ENCODE measurements at regions not wholly inside any gene's neighbourhood (a gene's known extent, or its start where the extent isn't known, plus 50 kb on each side); places are given as distances from the start of the nearest gene placed in this dataset.
A peak's percentile ranks its signal among the peaks of the same experiment; 100 is the strongest.

GRCh38 chr12:132439333-132439904 is 50.5 kb upstream of the FBRSL1 start:
- peak in 5 of 56 donors; percentile 20 to 34 (median 24) for DNase-seq

DNA sequence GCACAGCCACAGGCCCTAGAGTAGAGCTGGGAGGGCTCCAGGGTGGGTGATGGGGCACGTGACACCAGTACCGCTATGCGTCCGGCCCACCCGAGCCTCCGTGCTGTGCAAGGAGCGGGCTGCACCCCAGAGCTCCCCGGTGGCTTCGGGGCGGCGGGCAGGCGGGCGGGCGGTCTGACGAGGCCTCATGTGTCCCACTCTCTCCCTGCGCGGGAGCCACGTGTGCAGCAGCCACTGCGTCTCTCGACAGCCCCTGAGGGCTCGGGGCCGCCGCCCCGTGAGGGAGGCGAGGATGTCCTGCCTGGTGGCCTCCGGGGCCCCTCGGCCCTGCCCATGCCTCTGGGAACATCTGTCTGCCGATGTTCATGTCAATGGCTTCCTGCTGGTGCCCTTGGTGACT is 51.2 kb upstream of the FBRSL1 start:
- DNase-seq: no peak

DNA sequence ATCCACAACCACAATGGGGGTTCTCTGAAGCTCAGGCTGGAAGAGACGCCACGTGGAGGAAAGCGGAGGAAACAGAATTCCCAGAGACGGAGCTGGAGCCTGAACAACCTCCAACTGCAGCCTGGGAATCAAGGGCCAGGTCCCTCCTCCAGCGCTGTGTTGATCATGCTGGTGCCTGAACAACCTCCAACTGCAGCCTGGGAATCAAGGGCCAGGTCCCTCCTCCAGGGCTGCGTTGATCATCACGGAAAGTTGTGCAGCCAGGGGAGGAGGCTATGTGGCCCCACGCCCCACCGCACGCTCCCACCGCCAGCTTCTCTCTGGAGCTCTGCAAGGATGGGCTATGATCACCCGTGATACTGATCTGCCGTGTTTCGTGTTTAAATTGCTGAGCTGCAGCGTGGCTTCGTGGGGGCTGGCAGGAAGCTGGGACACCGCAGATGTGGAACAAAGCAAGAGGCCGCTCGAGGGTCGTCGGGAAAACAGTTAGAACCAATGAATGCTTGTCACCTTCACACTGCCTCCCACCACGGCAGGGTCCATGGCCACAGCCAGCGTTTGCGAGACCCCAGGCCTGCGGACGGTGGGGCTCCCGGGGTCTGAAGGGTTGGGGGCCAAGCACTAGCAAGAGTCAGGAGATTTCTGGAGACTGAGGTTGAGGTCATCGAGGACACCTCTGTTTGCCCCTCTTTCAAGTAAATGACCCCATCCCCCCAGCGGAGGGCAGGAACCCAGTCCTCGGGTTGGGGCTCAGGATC is 51.8 kb upstream of the FBRSL1 start:
- no peak for DNase-seq

DNA sequence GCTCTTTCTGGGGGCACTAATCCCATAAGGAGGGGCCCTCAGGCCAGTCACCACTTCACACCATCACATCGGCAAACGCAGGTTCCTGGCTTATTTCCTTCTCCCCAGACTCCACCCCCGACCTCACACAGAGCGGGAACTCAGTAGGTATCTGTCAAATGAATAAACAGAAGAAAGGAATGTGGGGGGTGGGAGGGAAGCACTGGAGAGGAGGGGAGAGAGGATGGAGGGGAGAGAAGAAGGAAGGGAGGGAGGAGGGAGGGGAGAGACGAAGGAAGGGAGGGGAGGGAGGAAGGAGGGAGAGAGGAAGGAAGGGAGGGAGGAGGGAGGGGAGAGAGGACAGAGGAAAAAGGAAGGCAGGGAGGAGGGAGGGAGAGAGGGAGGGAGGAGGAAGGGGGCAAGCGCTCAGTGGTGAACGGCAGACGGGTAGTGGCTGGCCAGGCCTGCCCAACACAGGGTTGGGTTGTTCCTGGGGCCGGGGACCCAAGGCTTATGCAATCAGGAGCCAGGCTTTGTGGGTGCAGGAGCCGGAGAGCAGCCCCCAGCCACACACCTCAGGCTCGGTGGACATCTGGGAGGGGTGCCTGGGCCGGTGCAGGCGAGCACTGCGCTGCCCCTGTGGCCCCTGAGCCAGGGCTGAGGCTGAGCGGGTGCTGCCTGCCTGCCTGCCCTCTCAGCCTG is 52.6 kb upstream of the FBRSL1 start:
- DNase-seq: no peak

- no peak for DNase-seq
These were observed 53.1 kb upstream of the FBRSL1 start for GRCh38 chr12:132436791-132437251.

GRCh38 chr12:132435486-132436187 is 54.3 kb upstream of the FBRSL1 start:
- no peak for DNase-seq

GRCh38 chr12:132433641-132434395 is 56.1 kb upstream of the FBRSL1 start:
- no peak for DNase-seq

DNA sequence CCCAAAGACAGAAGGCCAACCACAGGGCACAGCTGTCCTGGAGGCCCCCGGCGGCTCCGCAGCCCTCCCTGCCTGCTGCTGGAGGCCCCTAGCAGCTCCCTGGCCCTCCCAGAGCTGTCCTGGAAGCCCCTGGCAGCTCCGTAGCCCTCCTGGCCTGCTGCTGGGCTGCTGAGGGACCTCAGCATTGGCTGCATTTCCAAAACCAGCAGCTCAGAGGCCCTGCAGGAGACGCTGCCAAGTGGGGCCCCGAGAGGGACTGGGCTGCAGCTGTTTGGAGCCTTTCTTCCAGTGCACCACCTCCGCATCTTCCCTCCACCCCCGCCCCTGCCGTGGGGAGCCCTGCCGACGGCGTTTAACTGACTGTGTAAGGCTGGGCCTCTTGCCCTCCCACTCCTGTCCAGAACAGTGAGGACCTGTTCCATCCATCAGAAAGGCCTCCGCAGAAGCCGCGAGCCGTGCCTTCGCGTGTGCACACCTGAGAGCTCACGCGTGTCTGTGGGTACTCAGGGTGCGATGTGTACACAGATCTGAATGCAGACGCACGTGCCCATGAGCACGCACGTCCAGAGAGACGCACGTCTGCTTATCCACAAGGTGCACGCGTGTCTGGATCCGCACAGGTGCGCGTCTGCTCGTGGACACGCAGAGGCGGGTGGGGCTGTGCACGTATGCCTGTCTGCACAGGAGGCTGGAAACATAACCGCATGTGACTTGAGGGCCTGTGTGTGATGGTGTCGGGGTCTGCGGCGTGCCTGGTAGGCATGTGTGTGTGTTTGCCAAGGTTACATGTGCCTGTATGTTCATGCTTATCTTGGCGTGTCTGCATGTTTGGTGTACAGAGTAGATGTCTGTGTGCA is 57.0 kb upstream of the FBRSL1 start:
- peak in 1 of 56 donors; percentile 7 for DNase-seq

GRCh38 chr12:132432126-132432705 is 57.7 kb upstream of the FBRSL1 start:
- no peak for DNase-seq

GRCh38 chr12:132430838-132431774 is 58.8 kb upstream of the FBRSL1 start:
- DNase-seq: no peak

- no peak for DNase-seq
These were observed 59.9 kb upstream of the FBRSL1 start for GRCh38 chr12:132429946-132430643.

- DNase-seq: peak in 3 of 56 donors; percentile 16 to 43 (median 34)
These were observed 60.4 kb upstream of the FBRSL1 start for GRCh38 chr12:132429602-132429945.

DNA sequence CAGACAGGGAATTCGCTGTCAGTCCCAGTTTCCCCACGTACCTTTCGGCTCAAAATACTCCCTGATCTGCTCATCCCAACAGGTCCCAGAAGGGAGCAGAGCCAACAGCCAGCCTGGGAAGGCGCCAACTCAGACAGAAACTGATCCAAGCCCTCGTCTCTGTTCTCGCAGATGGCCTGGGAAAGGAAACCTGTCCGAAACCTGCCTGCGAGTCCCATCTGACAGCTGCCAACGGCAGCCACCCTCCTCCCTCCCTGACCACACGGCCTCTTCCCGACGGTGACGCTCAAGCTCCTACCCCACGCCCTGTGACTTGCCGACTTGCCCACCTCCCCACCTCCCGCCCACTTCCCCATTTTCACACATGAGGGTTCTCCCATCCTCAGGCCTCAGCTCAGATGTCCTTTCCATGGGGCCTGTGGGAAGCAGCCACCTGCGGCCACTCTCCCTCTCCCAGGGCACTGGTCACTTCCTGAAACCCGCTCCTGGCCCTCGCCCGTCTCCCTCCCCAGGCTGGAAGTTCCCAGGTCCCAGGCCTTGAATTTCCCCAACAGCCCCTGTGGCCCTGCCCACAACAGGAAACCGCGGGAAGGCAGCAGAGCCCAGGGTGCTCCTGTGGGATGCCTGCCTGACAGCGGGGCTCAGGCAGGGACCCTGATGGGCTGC is 60.9 kb upstream of the FBRSL1 start:
- no peak for DNase-seq

GRCh38 chr12:132427999-132428935 is 61.7 kb upstream of the FBRSL1 start:
- no peak for DNase-seq

- DNase-seq: no peak
These were observed 62.7 kb upstream of the FBRSL1 start for GRCh38 chr12:132427174-132427768.
